ENCODE measurements at regions not wholly inside any gene's neighbourhood (a gene's known extent, or its start where the extent isn't known, plus 50 kb on each side); places are given as distances from the start of the nearest gene placed in this dataset.
"Not testable (repeated sequence)": the region's sequence is repeated elsewhere in the genome, so short reads cannot be mapped to it uniquely, and the experiment has no call there.

- no peak for DNase-seq
These were observed 392.8 kb upstream of the ACVR2A start for GRCh38 chr2:147451902-147452515.

DNA sequence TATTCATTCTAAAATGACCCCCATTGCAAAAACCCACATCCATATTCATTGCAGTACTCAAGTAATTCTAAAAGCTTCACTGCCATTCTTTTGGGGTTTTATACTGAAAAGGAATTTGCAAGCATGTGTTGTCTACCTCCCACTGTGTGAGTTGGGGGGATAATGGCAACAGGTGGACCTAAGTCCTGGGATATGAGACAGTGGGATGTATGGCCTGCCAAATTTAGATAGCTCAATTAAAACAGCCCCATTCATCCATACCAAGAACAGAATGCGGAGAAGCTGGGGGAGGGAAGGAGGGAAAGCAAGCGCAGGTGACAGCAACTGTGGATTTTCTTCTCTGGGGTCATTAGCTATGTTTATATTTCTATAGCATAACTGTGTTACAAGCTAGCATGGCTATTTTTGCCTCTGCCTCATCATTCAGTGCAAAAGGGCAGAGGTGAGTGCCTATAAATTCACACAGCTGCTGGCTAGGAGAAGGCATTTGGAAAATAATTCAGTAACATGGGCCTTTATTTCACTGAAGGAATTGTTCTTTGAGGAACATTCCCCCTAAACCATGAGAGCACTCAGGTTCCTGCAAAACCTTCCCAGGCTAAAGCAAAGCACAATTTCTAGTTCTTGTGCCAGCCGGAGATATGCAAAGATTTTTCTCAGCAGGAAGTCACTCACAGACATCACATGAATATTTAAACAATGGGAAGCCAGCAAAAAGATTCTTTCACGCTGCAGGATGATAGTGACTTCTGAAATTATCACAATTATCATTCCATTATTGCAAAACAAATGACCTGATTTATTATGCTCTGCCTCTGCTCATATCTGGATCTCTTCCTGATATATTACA, 393.9 kb upstream of the ACVR2A start:
- DNase-seq, result no peak

DNA sequence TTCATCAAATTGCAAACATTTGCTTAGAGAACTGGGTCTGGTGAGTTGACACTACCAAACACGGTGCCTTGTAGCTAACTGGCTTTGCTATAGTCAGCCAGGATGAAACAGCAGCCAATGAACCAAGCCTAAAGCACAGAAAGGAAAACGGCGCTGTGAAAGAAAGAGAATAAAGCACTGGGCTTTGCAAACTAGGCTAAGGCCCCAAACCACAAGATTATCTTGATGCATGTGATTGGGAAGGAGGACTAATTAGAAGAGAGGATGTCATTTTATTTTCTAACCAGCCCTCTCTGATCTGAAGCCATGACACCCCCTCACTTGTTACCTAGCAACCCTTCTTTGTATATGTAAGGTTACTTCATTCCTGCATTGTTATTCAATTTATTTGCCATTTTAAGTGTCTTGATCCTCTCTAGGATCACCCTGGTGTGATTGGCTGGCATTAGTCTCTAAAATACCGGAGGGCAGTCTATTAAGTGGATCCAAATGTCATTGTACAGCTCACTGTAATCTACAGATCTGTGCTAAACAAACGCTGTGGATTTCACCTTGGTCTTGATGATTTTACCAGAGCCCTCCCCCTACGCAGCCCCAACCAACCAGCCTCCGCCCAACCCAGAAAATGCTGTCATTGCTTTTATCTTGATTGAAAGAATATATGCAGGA, 395.4 kb upstream of the ACVR2A start:
- DNase-seq, result no peak

- DNase-seq, result no peak
These were observed 402.0 kb upstream of the ACVR2A start for GRCh38 chr2:147442816-147443215.

DNA sequence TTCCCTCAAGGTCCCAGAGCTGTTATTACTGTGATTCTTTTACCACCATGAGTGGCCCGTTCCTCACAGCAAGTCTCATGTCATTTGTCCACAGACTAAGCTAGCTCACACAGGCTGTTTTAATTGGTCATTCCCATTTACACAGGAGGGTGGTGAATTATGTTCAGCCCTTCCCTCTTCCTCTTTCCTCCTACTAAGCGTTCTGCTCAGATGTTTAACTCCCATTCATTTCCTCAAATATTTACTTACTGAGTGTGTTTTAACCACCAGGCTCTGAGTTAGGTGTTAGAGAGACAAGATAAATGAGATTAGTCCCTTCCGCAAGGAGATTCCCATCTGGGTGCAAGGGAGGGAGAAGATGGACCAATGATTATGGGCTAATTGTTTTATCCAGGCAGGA, 403.6 kb upstream of the ACVR2A start:
- no peak for DNase-seq

GRCh38 chr2:147440734-147441133, 404.1 kb upstream of the ACVR2A start:
- no peak for DNase-seq

DNA sequence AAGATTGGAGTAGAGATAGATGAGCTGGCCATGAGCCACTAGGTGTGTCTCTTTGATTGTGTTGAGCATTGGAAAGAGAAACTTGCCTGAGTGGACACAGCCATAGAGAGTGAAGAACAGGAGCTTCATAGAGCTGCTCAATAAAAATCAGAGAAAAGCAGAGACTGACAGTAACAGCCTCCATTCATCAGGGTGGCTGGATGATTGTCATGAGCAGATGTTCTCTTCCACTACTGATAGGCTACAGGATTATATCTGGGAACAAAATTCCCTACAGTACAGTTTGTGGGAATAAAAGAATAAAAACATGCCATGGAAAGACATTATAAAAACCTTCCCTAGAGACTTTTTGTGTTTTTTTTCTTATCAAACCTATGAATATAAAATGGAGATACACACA, 404.8 kb upstream of the ACVR2A start:
- no peak for DNase-seq

GRCh38 chr2:147438882-147439281, 405.9 kb upstream of the ACVR2A start:
- no peak for DNase-seq

DNA sequence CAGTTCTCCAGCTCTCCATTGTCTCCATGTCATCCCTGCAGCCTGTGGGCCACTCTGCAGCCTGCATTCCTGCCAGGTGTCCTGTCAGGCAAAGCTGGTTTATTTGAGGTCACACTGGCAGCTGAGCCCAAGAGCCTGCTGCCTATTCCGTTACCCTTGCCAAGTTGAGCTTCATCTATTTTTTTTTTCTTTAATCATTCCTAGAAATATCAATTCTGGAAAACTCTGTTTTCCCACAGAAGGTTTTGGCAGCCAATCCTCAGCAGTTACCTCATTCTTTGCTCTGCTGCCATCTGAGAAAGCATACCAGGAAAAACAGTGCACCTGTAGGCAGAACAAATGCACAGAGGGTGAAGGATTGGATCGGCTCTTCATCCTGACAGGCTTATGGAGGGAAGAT, 411.0 kb upstream of the ACVR2A start:
- no peak for DNase-seq

DNA sequence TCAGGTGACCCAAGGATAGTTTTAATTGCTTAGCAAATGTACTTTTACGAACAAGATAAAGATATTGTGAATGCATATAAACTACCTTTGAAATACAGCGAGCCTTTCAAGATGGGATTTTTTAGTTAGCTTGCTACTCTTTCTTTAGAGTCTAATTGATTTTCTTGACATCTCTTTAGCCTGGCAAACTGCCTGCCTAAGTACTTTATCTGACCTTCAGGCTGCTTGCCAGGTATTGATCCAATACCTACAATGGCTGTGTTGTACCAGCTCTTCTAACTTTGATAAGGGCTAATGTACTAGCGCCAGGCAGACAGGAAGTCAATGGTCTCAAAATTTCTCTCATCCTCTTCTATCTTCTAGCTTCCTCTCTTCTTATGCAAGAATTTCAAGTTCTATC, 414.4 kb upstream of the ACVR2A start:
- no peak for DNase-seq

GRCh38 chr2:147428120-147428747, 416.6 kb upstream of the ACVR2A start:
- no peak for DNase-seq

DNA sequence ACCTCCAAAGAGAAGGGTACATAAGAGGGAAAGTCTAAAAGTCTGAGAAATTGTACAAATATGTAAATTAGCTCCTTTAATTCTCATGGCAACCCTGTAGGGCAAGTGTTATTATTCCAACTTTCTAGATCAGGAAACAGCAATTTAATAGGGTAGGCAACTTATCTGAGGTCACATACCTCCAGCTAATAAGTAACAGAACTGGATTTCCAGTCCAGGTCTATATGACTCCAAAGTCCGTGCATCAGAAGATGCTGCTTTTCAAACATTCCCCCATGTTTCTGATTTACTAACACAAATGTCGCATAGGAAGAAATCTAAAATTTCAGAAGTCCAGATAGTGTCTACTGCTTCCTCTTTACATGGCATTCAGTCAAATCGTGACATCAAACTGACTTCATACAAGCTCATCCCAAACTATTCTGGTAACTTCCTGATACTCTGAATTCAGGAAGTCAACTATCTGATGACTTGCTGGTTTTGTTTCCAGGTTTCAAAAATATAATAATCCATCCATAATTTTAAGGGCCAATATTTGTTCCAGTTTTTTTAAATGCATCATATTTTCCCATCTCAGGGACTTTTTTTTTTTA, 419.3 kb upstream of the ACVR2A start:
- no peak for DNase-seq

DNA sequence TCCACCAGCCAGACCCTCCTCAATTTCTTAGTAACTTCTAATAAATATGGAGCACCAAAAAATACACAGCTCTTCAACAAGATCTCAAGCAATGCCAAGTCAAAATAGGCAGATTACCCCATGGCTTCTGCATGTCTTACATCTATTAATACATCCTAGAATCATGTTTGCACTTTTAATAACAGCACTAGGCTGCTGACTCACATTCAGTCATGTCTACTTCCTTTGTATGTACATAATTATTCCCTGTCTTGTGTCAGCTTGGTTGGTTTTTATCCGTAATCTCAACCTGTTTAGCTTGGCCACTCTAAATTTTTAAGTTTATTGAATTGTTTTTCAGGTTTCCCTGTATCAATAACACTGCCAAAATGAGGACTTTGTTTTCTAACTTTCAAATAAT, 420.1 kb upstream of the ACVR2A start:
- no peak for DNase-seq

DNA sequence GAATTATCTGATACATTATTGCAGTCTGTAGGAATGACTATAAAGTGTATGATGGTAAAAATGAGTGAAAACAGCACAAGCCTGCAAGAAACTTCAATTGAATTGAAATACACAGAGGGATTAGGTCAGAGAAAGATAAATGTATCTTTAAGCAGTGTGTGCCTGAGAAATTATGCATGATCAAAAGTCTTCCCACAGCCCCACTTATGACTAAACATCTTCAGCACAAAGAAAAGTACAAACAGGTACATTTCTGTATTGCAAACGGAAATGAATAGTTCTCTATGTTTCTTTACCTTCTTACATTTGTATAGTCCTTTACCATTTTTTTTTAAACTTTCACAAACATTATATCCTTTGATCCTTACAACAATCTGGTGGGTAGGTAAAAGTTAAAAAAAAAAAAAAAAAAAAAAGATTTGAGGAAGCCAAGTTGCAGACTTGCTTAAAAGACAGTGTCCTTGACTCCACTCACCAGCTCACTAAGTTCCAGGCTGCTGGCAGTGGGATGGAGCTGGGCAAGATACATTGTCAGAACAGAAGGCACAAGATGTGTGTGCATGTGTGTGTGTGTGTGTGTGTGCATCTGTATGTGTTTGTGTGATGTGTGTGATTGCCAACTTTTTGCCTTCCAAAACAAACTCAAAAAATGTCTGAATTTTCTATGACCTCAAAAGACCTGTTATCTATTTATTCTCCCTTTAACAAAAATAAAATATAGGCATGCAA, 423.7 kb upstream of the ACVR2A start:
- no peak for DNase-seq

- no peak for DNase-seq
These were observed 424.3 kb upstream of the ACVR2A start for GRCh38 chr2:147420517-147420916.

DNA sequence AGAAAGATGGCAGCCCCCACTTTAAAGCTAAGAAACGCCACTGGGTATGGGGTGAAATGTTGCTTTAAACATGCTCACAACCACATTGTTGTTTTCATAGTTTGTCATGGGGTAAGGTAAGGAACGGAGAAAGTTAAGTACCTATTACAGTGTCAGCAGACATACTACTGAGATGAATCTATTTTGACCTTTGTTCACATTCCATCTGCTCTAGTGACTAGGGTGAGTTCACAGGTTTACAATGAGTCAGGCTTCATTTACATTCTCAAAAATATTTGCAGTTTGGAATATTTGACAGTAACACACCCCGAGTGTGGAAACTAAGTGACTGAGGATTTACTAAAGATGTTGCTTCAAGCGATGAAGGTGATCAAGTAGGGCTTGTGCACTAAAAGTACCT, 428.7 kb upstream of the ACVR2A start:
- no peak for DNase-seq

- not testable (repeated sequence) for DNase-seq
These were observed 430.2 kb upstream of the ACVR2A start for GRCh38 chr2:147414656-147415055.

- no peak for DNase-seq
These were observed 436.5 kb upstream of the ACVR2A start for GRCh38 chr2:147408357-147408756.

GRCh38 chr2:147405651-147406050, 439.2 kb upstream of the ACVR2A start:
- no peak for DNase-seq

- DNase-seq, result no peak
These were observed 445.8 kb upstream of the ACVR2A start for GRCh38 chr2:147398996-147399395.

GRCh38 chr2:147398301-147398700, 446.5 kb upstream of the ACVR2A start:
- no peak for DNase-seq

- no peak for DNase-seq
These were observed 447.9 kb upstream of the ACVR2A start for GRCh38 chr2:147396890-147397289.
